ENCODE measurements at regions not wholly inside any gene's neighbourhood (a gene's known extent, or its start where the extent isn't known, plus 50 kb on each side); places are given as distances from the start of the nearest gene placed in this dataset.

DNA sequence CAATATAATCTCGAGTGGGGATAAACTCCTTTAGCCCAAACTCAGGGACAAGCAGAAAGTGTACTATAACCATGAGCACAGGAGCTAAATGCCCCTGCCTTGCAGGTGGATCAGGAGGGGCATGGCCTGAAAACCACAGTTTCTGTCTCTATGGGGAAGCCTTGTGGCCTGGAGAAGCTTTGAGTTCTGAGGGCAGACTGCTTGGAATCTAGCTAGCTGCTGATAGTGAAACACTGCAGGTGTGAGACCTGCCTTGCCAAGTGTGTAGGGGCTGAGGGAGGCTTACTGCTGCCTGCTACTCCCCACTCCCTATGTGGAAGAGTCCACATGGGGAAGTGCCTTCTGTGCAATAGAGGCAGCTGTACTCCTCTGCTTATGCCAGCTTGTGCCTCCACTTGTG is 352.3 kb upstream of the OR4E1 start:
- no peak overlapping the region for H3K4me3 ChIP-seq (replicated peaks in 1 of 2; ENCODE audit: low read depth in 1 of 2, low read length in 2 of 2)
- H3K9ac ChIP-seq (ENCODE audit: low read length): no peak overlapping the region
- CTCF ChIA-PET: interaction anchor here (1.4 kb wide), 1 partner anchor 108 kb away, joined by 3 read pairs; no protein-coding TSS in a partner anchor
- H3K27me3 ChIP-seq (ENCODE audit: insufficient read depth, low read length): peaks cover 29% of the 10 kb centered on the region
- no peaks in the 10 kb centered on the region for H3K79me2 ChIP-seq (ENCODE audit: insufficient read depth, low read length)
- no peak overlapping the region for H3K4me2 ChIP-seq (ENCODE audit: low read length)
- TF ChIP-seq CBX3 (IDR thresholded peaks at IDR 0.05; ENCODE audit: low read depth) (no peak), CEBPB (IDR thresholded peaks at IDR 0.05; ENCODE audit: low read depth) (no peak), YY1 (IDR thresholded peaks at IDR 0.05; ENCODE audit: extremely low read depth, insufficient replicate concordance, low read depth, low read length) (no peak), POLR2A (IDR thresholded peaks at IDR 0.05; ENCODE audit: borderline replicate concordance, extremely low read depth, insufficient read depth, insufficient read length) (no peak), EGR1 (IDR thresholded peaks at IDR 0.05; ENCODE audit: low read depth) (no peak), FOSL1 (IDR thresholded peaks at IDR 0.05; ENCODE audit: low read depth) (no peak), ELF1 (IDR thresholded peaks at IDR 0.05; ENCODE audit: borderline replicate concordance, low read depth) (no peak), ZFX (IDR thresholded peaks at IDR 0.05) (no peak), SIN3A (IDR thresholded peaks at IDR 0.05; ENCODE audit: low read depth) (no peak), EZH2phosphoT487 (IDR thresholded peaks at IDR 0.05; ENCODE audit: borderline replicate concordance) (no peak), EZH2 (IDR thresholded peaks at IDR 0.05) (no peak), SP1 (IDR thresholded peaks at IDR 0.05; ENCODE audit: low read depth) (no peak), JUND (IDR thresholded peaks at IDR 0.05) (no peak), POLR2AphosphoS5 (IDR thresholded peaks at IDR 0.05; ENCODE audit: low read depth, low read length) (no peak), SRF (IDR thresholded peaks at IDR 0.05; ENCODE audit: low read depth) (no peak)
- TF ChIP-seq, protein P1, sequence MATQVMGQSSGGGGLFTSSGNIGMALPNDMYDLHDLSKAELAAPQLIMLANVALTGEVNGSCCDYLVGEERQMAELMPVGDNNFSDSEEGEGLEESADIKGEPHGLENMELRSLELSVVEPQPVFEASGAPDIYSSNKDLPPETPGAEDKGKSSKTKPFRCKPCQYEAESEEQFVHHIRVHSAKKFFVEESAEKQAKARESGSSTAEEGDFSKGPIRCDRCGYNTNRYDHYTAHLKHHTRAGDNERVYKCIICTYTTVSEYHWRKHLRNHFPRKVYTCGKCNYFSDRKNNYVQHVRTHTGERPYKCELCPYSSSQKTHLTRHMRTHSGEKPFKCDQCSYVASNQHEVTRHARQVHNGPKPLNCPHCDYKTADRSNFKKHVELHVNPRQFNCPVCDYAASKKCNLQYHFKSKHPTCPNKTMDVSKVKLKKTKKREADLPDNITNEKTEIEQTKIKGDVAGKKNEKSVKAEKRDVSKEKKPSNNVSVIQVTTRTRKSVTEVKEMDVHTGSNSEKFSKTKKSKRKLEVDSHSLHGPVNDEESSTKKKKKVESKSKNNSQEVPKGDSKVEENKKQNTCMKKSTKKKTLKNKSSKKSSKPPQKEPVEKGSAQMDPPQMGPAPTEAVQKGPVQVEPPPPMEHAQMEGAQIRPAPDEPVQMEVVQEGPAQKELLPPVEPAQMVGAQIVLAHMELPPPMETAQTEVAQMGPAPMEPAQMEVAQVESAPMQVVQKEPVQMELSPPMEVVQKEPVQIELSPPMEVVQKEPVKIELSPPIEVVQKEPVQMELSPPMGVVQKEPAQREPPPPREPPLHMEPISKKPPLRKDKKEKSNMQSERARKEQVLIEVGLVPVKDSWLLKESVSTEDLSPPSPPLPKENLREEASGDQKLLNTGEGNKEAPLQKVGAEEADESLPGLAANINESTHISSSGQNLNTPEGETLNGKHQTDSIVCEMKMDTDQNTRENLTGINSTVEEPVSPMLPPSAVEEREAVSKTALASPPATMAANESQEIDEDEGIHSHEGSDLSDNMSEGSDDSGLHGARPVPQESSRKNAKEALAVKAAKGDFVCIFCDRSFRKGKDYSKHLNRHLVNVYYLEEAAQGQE (IDR thresholded peaks at IDR 0.05; ENCODE audit: low read depth): no peak
- TF ChIP-seq, protein P2, sequence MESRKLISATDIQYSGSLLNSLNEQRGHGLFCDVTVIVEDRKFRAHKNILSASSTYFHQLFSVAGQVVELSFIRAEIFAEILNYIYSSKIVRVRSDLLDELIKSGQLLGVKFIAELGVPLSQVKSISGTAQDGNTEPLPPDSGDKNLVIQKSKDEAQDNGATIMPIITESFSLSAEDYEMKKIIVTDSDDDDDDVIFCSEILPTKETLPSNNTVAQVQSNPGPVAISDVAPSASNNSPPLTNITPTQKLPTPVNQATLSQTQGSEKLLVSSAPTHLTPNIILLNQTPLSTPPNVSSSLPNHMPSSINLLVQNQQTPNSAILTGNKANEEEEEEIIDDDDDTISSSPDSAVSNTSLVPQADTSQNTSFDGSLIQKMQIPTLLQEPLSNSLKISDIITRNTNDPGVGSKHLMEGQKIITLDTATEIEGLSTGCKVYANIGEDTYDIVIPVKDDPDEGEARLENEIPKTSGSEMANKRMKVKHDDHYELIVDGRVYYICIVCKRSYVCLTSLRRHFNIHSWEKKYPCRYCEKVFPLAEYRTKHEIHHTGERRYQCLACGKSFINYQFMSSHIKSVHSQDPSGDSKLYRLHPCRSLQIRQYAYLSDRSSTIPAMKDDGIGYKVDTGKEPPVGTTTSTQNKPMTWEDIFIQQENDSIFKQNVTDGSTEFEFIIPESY (IDR thresholded peaks at IDR 0.05; ENCODE audit: extremely low read depth, insufficient replicate concordance, low read length): no peak
- TF ChIP-seq, protein P3, sequence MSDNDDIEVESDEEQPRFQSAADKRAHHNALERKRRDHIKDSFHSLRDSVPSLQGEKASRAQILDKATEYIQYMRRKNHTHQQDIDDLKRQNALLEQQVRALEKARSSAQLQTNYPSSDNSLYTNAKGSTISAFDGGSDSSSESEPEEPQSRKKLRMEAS (IDR thresholded peaks at IDR 0.05): no peak
- TF ChIP-seq, protein P4, sequence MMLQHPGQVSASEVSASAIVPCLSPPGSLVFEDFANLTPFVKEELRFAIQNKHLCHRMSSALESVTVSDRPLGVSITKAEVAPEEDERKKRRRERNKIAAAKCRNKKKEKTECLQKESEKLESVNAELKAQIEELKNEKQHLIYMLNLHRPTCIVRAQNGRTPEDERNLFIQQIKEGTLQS (IDR thresholded peaks at IDR 0.05): no peak
- DNase-seq (ENCODE audit: low read depth, low spot score) (no peak), ATAC-seq (no peak)
- no TSS peak for BruUV-seq (replicated peaks)
- no peak overlapping the region for H3K27ac ChIP-seq (ENCODE audit: low read depth, low read length)
- H3K9me3 ChIP-seq (ENCODE audit: control insufficient read depth in 1 of 2, insufficient read depth in 1 of 2, low read depth in 1 of 2, low read length in 2 of 2): no peaks in the 10 kb centered on the region
- no peaks in the 10 kb centered on the region for H3K4me1 ChIP-seq (ENCODE audit: control insufficient read depth in 1 of 2, insufficient read depth in 2 of 2, low read length in 2 of 2)
- RAD21 ChIA-PET (ENCODE audit: low non-redundant PET in 1 of 2, low total read pairs in 2 of 2, uncharacterized antibody in 2 of 2, unreplicated experiment in 2 of 2): no interaction called here
- no peaks in the 10 kb centered on the region for H3K9me2 ChIP-seq (ENCODE audit: insufficient read depth)
- POLR2A ChIA-PET: no interaction called here
- no peaks in the 10 kb centered on the region for H3K36me3 ChIP-seq (ENCODE audit: control insufficient read depth in 1 of 2, insufficient read depth in 2 of 2, low read length in 2 of 2)
- no peaks in the 10 kb centered on the region for H4K20me1 ChIP-seq (ENCODE audit: insufficient read depth)
- no peak overlapping the region for H2AFZ ChIP-seq (ENCODE audit: low read depth, low read length, poor library complexity, severe bottlenecking)
- intact Hi-C loops (cut with micrococcal nuclease): no loop called here
